NAMALWA (cell line): ENCODE measurements at regions not wholly inside any gene's neighbourhood (a gene's known extent, or its start where the extent isn't known, plus 50 kb on each side); places are given as distances from the start of the nearest gene placed in this dataset.

Source experiments
- DNase-seq: peaks from one replicate; pipeline ENCODE4 v3.0.0-alpha.2; 2015; ENCODE audit warnings: low spot score

GRCh38 chr2:217438821-217439220 is 564.0 kb downstream of the TNS1 start:
- DNase-seq, result no peak

GRCh38 chr2:217438136-217438535 is 564.7 kb downstream of the TNS1 start:
- no peak for DNase-seq

DNA sequence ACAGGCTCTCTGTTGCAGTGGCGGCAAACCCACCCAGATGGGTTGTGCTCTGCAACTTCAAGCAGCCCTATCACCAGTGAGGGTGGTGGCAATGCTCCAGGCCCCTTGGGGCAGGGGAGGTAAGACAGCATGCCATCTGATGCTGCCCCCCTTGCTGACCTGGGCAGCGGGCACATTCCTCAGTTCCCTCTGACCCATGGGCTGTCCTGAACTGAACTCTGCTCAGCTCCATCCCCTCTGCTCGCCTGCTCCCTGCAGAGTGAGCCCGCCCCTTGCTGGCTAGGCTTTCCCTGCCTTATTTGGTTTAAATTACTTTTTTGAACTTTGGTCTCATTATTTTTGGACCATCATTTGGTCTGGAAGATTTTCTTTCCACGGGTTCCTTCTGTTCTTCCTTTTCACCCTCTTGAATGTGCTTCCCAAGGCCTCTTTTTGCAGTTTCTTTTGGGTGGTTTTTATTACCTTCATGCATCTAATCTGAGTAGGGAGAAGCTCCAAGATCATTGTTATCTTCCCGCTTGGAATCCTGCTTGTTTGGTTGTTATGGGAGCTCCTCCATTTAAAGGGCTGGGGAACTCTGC is 565.4 kb downstream of the TNS1 start:
- no peak for DNase-seq

- no peak for DNase-seq
These were observed 566.4 kb downstream of the TNS1 start for GRCh38 chr2:217436386-217436785.

DNA sequence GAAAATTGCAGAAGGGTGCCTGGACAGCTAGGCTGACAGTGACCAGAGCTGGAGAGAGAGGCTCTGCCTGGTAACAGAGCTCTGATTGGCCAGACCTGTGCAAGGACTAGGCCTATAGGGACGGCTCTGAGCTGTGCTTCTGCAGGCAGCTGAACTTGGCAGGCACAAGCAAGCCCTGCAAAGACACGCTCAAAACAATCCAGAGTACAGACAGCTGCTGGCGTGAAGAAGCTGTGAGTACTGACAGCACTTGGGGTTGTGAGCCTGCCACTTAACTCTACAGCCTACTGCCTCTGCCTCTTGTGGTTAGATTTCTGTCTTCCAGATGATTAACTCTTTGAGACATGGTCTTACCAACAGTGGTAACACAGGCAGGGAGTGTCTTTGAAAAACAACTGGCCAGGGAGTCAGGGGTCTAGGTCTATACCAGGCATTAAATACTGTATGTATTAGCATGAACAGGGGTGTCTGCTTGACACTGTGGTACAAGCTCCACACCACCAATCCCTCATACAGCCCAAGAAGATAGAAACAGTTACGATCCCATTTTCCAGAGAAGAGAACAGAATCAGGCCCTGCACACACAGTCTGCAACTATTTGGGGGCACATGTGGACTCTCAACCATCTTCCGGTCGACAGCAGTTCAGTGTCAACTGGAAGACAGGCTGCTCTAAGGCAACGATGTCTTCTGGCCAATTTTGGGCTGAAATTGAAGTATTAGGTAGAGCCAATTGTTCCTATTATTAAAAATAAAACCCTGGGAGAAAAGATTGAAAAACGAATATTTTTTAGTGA is 568.4 kb downstream of the TNS1 start:
- DNase-seq, result peak; percentile 66

DNA sequence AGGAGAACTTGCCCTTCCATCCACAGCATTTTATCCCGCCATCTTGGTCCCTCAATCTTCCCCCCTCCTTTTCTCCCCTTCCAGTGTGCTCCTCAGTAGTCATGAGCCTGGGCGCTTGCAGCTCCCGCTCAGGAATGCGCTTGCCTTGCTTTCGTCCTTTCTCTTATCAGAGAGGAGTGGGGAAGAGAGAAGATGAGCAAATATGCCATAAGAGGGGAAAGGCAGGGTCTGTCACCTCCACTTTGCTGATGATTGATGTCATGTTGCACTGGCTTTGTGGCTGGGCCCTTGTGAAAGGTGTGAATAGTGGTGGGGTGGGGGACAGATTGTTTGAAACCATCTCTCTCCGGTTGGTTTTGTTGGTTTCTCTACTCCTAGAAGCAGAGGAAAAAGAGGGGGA is 569.3 kb downstream of the TNS1 start:
- no peak for DNase-seq

DNA sequence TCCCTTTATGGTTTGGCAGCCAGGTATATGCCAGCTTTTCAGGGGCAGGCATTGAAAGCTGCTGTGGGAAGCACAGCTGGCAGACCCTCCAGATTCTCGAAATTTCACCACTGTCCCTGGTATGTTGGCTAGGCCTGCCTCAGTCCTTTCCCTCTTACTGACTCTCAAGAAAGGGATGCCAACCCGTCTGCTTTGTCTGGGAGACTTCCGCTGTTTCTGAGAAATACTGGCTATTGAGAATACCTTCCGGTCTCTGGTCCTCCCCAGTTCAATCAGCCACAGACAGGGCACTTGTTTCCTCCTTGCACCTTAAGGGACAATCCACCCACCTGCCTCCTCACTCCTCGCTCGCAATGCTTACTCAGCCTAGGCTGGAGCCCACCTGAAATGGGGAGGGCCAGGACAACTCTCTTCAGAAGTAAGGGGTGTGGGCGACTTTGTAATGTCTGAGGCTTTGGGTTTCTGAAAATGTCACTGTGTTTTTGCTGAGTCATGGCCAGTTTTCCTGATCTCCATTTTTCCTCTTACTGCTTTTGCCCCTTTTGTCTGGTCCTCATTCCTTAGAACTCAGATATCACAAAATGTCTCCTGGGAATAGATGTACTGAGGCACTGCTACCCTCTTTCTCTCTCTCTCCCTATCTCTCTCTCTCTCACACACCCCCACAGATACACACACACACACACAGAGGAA is 571.1 kb downstream of the TNS1 start:
- no peak for DNase-seq

GRCh38 chr2:217430916-217431576 is 571.2 kb upstream of the TNP1 start:
- no peak for DNase-seq

- DNase-seq, result no peak
These were observed 570.2 kb upstream of the TNP1 start for GRCh38 chr2:217429981-217430500.

- no peak for DNase-seq
These were observed 562.0 kb upstream of the TNP1 start for GRCh38 chr2:217421834-217422233.

- no peak for DNase-seq
These were observed 561.0 kb upstream of the TNP1 start for GRCh38 chr2:217420854-217421253.

- no peak for DNase-seq
These were observed 559.3 kb upstream of the TNP1 start for GRCh38 chr2:217419055-217419671.

DNA sequence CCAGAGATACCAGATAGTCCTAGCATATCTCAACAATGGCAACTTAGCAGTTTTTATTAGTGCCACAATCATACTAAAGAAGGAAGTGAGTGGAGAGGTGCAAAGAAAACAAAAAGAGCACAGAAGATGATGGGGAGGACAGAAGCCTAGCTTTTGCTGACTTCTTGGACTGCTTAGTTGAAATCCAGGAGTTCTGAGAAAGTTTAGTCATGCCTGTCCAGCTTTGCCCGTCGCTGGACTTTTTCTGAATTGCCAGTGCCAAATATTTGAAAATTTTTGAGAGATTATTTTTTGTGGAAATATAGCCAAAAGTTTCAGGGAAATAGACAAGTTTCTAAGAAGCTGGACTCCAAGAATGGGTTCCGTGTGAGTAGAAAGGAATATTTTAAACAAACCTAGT is 558.7 kb upstream of the TNP1 start:
- DNase-seq, result no peak

DNA sequence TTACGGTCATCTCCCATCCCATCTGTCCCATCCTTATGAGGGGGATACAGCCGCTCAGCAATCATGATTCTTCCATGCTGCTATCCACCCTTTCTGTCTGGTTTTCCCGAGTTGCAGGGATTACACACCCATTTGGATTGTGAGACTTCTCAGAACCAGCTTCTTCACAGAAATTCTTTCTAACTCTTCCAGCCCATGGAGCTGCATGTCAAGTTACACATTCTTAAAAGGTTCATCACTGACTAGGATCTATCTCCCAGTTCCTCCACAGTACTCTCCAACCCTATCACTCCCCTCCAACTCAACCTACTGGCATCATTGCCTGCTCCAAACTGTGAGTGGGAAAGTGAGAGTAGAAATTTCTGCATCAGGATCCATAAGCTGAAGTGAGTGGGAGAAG is 558.2 kb upstream of the TNP1 start:
- DNase-seq, result no peak

DNA sequence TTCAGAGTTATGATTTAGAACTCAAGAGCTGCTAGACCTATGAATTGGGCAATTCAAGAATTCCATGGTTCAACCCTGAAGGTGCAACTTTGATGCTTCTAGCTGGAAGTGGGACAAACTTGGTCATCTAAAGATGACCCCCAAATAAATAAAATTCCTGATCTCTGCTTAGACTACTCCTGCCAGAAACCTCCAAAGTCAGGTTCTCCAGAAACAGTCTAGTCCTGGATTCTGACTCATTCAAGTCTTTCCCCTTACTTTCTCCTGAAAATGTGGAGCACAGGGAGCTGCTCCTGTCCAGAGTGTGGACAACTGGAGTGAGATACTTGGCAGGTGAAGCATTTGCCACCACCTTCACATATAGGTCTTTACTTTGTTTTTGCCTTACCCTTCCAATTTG is 557.7 kb upstream of the TNP1 start:
- no peak for DNase-seq

GRCh38 chr2:217415316-217415715 is 555.5 kb upstream of the TNP1 start:
- peak; percentile 6 for DNase-seq

GRCh38 chr2:217414429-217414828 is 554.6 kb upstream of the TNP1 start:
- no peak for DNase-seq

- DNase-seq, result no peak
These were observed 553.3 kb upstream of the TNP1 start for GRCh38 chr2:217413193-217413592.

GRCh38 chr2:217412721-217413120 is 552.9 kb upstream of the TNP1 start:
- no peak for DNase-seq

DNA sequence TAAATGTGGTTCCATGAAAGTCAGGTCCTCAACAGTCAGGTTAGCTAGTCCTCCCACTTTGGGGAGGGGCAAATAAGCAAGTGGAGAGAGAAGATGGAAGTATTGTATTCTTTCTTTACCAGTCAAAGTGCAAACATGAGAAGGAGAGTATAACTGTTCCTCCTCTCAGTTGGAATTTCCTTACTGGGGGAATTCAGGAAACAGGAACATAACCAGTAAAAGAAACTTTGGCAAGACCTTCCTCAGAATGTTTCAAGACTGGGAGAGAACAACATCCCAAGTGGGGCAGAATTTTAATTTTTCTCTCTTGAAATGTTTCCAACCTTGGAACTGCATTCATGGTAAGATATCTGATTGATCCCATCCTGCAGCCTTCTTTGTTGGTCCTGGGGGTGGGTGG is 552.4 kb upstream of the TNP1 start:
- DNase-seq, result no peak

DNA sequence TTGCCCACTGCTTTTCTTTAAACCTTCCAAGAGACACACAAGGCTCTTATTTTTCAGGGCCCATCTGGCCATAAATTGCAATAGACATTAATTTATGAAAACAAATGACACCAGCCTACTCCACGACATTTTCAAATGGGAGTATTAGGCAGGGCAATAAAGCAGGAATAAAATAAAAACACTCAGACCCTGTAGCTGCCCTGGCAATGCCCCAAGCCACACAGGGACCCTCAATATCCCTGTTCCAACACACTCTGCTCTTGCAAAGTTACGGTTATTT is 550.8 kb upstream of the TNP1 start:
- no peak for DNase-seq

- DNase-seq, result no peak
These were observed 550.3 kb upstream of the TNP1 start for GRCh38 chr2:217409949-217410680.
